H1 (cell line): ENCODE measurements at regions not wholly inside any gene's neighbourhood (a gene's known extent, or its start where the extent isn't known, plus 50 kb on each side); places are given as distances from the start of the nearest gene placed in this dataset.

Experiments used
- CTCF ChIA-PET: fragments of 300-600 bp; sonication (Branson Sonifier 250); formaldehyde crosslinking; loops from one replicate; lab custom pipeline; 2021; ENCODE audit not compliant: partially characterized antibody; lab: Charles Lee
- POLR2A ChIA-PET: fragments of 300-600 bp; sonication (Branson Sonifier 250); formaldehyde crosslinking; loops from one replicate; lab custom pipeline; 2021; ENCODE audit warnings: inconsistent platforms; ENCODE audit not compliant: partially characterized antibody; lab: Charles Lee
- DNase-seq, 2 experiments: peaks; one replicate each; pipeline versions ENCODE4 v3.0.0 to v3.0.0-alpha.2; 2010 to 2022; ENCODE audit warnings: low spot score in 2 of 2, low read depth in 1 of 2, mixed read lengths in 1 of 2
- FAIRE-seq: peaks from 2 replicates; lab custom pipeline; 2011; peaks lifted over from hg19 to GRCh38; lab: Jason Lieb, UNC
- H2AFZ ChIP-seq: 2 replicates; pipeline ENCODE4 v1.8.1; 2012; ENCODE audit warnings: low read length, inconsistent platforms
- H2AK5ac ChIP-seq: 2 replicates; pipeline ENCODE4 v1.6.1; 2013; ENCODE audit warnings: low read depth, low read length
- H2BK120ac ChIP-seq: replicated peaks from 2 replicates; pipeline ENCODE3; 2013; ENCODE audit warnings: low read depth, low read length, inconsistent platforms
- H2BK12ac ChIP-seq: 2 replicates; pipeline ENCODE4 v1.6.1; 2013; ENCODE audit warnings: low read depth, low read length
- H2BK15ac ChIP-seq: 2 replicates; pipeline ENCODE4 v1.6.1; 2013; ENCODE audit warnings: low read length
- H2BK20ac ChIP-seq: 2 replicates; pipeline ENCODE4 v1.6.1; 2013; ENCODE audit warnings: low read length
- H2BK5ac ChIP-seq: 2 replicates; pipeline ENCODE4 v1.6.1; 2013; ENCODE audit warnings: low read depth, low read length
- H3K14ac ChIP-seq: 2 replicates; pipeline ENCODE4 v1.6.1; 2013; ENCODE audit warnings: inconsistent platforms; ENCODE audit not compliant: insufficient read length
- H3K18ac ChIP-seq: 2 replicates; pipeline ENCODE4 v1.6.1; 2013; ENCODE audit warnings: low read length; ENCODE audit errors: extremely low read depth
- H3K23ac ChIP-seq: 2 replicates; pipeline ENCODE4 v1.6.1; 2013; ENCODE audit warnings: inconsistent platforms; ENCODE audit not compliant: insufficient read length
- H3K23me2 ChIP-seq: 2 replicates; pipeline ENCODE4 v1.6.1; 2013; ENCODE audit warnings: low read depth, low read length
- H3K27ac ChIP-seq: 2 replicates; pipeline ENCODE4 v1.6.1; 2011; ENCODE audit warnings: low read depth, low read length, inconsistent platforms
- H3K27me3 ChIP-seq, 4 experiments: replicated peaks in 1 of 4; 1 replicate in 1 of 4; 2 replicates in 3 of 4; pipeline versions ENCODE4 v1.6.1 to v1.8.1; 2011 to 2013; ENCODE audit warnings: low read length in 3 of 4, mild to moderate bottlenecking in 3 of 4, inconsistent platforms in 2 of 4, mixed read lengths in 2 of 4, moderate library complexity in 1 of 4; ENCODE audit not compliant: control insufficient read depth in 3 of 4, insufficient read depth in 3 of 4; ENCODE audit errors: extremely low read depth in 1 of 4
- H3K36me3 ChIP-seq, 4 experiments: 2 replicates each; pipeline versions ENCODE4 v1.6.1 to v1.8.1; 2011 to 2013; ENCODE audit warnings: mild to moderate bottlenecking in 4 of 4, low read length in 3 of 4, moderate library complexity in 2 of 4, control low read depth in 1 of 4, inconsistent platforms in 1 of 4; ENCODE audit not compliant: insufficient read depth in 4 of 4, control insufficient read depth in 2 of 4
- H3K4ac ChIP-seq: replicated peaks from 2 replicates; pipeline ENCODE3; 2013; ENCODE audit warnings: low read length, low read depth, mixed read lengths, inconsistent platforms; ENCODE audit not compliant: insufficient read length
- H3K4me1 ChIP-seq, 4 experiments: replicated peaks in 1 of 4; 1 replicate in 1 of 4; 2 replicates in 3 of 4; pipeline versions ENCODE4 v1.6.1 to v1.8.1; 2011 to 2013; ENCODE audit warnings: low read length in 3 of 4, inconsistent platforms in 2 of 4, mixed read lengths in 1 of 4; ENCODE audit not compliant: insufficient read depth in 4 of 4, control insufficient read depth in 3 of 4
- H3K4me2 ChIP-seq, 2 experiments: 2 replicates each; pipeline versions ENCODE4 v1.6.1 to v1.8.1; 2011 to 2013; ENCODE audit warnings: low read depth in 2 of 2, low read length in 2 of 2, control low read depth in 1 of 2, inconsistent platforms in 1 of 2, mild to moderate bottlenecking in 1 of 2; ENCODE audit not compliant: insufficient read depth in 1 of 2
- H3K4me3 ChIP-seq, 4 experiments: fragments of 200-600, 300-600 bp in 1 of 4; sonication (generic), shearing (Covaris generic), sonication (Bioruptor Twin) in 1 of 4; 2 replicates each; pipeline versions ENCODE4 v1.5.1 to v1.8.1; 2011 to 2016; ENCODE audit warnings: low read length in 4 of 4, low read depth in 3 of 4, control low read depth in 2 of 4, inconsistent platforms in 2 of 4, mild to moderate bottlenecking in 2 of 4, mixed read lengths in 1 of 4, moderate library complexity in 1 of 4; ENCODE audit not compliant: insufficient read depth in 2 of 4; ENCODE audit errors: extremely low read depth in 1 of 4
- H3K56ac ChIP-seq: replicated peaks from 2 replicates; pipeline ENCODE3; 2013; ENCODE audit warnings: low read depth, mild to moderate bottlenecking, mixed read lengths, low read length, inconsistent platforms; ENCODE audit not compliant: insufficient read length
- H3K79me1 ChIP-seq: 2 replicates; pipeline ENCODE4 v1.6.1; 2013; ENCODE audit warnings: low read depth, low read length, control low read depth
- H3K79me2 ChIP-seq, 2 experiments: 2 replicates each; pipeline versions ENCODE4 v1.6.1 to v1.8.1; 2012 to 2013; ENCODE audit warnings: low read length in 2 of 2, mild to moderate bottlenecking in 2 of 2, inconsistent platforms in 1 of 2; ENCODE audit not compliant: insufficient read depth in 2 of 2, control insufficient read depth in 1 of 2
- H3K9ac ChIP-seq, 4 experiments: replicated peaks in 1 of 4; 1 replicate in 1 of 4; 2 replicates in 3 of 4; pipeline versions ENCODE4 v1.6.1 to v1.8.1; 2011 to 2013; ENCODE audit warnings: low read depth in 3 of 4, low read length in 3 of 4, control low read depth in 2 of 4, mild to moderate bottlenecking in 2 of 4, moderate library complexity in 2 of 4, inconsistent platforms in 1 of 4; ENCODE audit errors: extremely low read depth in 1 of 4
- H3K9me3 ChIP-seq, 2 experiments: 2 replicates each; pipeline versions ENCODE4 v1.6.1 to v1.8.1; 2012 to 2013; ENCODE audit warnings: mild to moderate bottlenecking in 2 of 2, moderate library complexity in 2 of 2, control low read depth in 1 of 2, inconsistent platforms in 1 of 2, low read depth in 1 of 2, low read length in 1 of 2, mixed read lengths in 1 of 2; ENCODE audit not compliant: insufficient read depth in 2 of 2
- H4K20me1 ChIP-seq, 2 experiments: replicated peaks in 1 of 2; 2 replicates each; pipeline versions ENCODE3 to v1.8.1; 2011 to 2013; ENCODE audit warnings: inconsistent platforms in 2 of 2, low read length in 2 of 2, mild to moderate bottlenecking in 1 of 2; ENCODE audit not compliant: insufficient read depth in 2 of 2, control insufficient read depth in 1 of 2
- H4K5ac ChIP-seq: 2 replicates; pipeline ENCODE4 v1.6.1; 2013; ENCODE audit warnings: low read length, low read depth, mixed read lengths, inconsistent platforms; ENCODE audit not compliant: insufficient read length
- H4K8ac ChIP-seq: 2 replicates; pipeline ENCODE4 v1.8.0; 2013; ENCODE audit warnings: mild to moderate bottlenecking, moderate library complexity, low read length, inconsistent platforms; ENCODE audit not compliant: insufficient read depth; ENCODE audit errors: extremely low read depth
- H4K91ac ChIP-seq: replicated peaks from 2 replicates; pipeline ENCODE3; 2013; ENCODE audit warnings: low read length, mixed read lengths, inconsistent platforms; ENCODE audit not compliant: insufficient read length
- CHD2 ChIP-seq: IDR thresholded peaks from 2 replicates; pipeline ENCODE4 v1.6.1; 2012; ENCODE audit warnings: low read length, improper control_type of control experiment
- WGBS, 2 experiments: shearing (Covaris generic) in 1 of 2; methylation state at CpG; one replicate each; pipeline versions ENCODE4 v1.1.6 to v1.1.7; 2013 to 2015; ENCODE audit warnings: low lambda C conversion rate in 2 of 2, mixed read lengths in 2 of 2, inconsistent platforms in 1 of 2, low coverage in 1 of 2, missing lambda C conversion rate in 1 of 2; ENCODE audit not compliant: insufficient replicate concordance in 2 of 2, insufficient coverage in 1 of 2, insufficient read length in 1 of 2; ENCODE audit errors: extremely low coverage in 1 of 2, missing lambda C conversion rate in 1 of 2; 5-methylcytosine and 5-hydroxymethylcytosine counted together

DNA sequence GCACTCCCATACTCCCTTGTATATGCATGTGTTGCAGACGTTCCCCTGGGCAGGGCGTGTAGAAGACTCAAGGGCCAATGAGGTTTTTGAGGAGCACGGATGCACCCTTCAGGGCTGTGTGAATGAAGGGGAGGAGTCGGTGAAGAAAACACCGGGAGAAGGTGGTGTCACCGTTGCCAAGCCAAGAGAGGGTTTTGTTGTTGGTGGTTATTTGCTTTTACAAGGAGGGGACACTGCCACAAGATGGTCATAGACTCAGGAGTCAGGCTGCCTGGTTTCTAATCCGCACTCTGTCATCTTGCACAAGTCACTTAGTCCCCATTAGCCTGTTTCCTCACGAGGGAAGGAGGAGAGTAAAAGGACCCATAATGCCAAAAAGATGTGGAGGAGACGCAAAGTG lies 124.0 kb downstream of the PXDC1 start:
- Histone ChIP-seq H4K5ac (no peak overlapping the region), H3K4me1 (peaks cover 2 to 15% (median 10%) of the 10 kb centered on the region in 4 experiments)
- FAIRE-seq, result no peak
- no peak for TF ChIP-seq CHD2

More for the DNA sequence above, 124.0 kb downstream of the PXDC1 start:
- no peak overlapping the region for H3K4ac ChIP-seq
- 81% methylated on average over 9 of the region's 9 CpGs; no CpG with 5 or more reads in 1 of the 2 experiments for WGBS, 2 experiments
- DNase-seq, result peak in 1 of 2 experiments; percentile 41
- no peak overlapping the region for H2BK12ac ChIP-seq
- no peak overlapping the region for H4K8ac ChIP-seq
- H2AFZ ChIP-seq, result no peak overlapping the region
- no peak overlapping the region for H3K14ac ChIP-seq
- H3K79me2 ChIP-seq, result no peaks in the 10 kb centered on the region
- no peak overlapping the region for H3K27ac ChIP-seq
- H2BK5ac ChIP-seq, result no peak overlapping the region
- no peaks in the 10 kb centered on the region for H4K20me1 ChIP-seq
- H3K79me1 ChIP-seq, result no peaks in the 10 kb centered on the region
- H3K56ac ChIP-seq, result no peak overlapping the region
- H3K18ac ChIP-seq, result no peak overlapping the region
- H3K4me2 ChIP-seq, result no peak overlapping the region
- no peak overlapping the region for H3K23ac ChIP-seq
- no peak overlapping the region for H3K9ac ChIP-seq
- H3K36me3 ChIP-seq, result no peaks in the 10 kb centered on the region
- CTCF ChIA-PET, result no interaction called here
- no peaks in the 10 kb centered on the region for H3K9me3 ChIP-seq
- H2AK5ac ChIP-seq, result no peak overlapping the region
- H4K91ac ChIP-seq, result no peak overlapping the region
- H2BK15ac ChIP-seq, result no peak overlapping the region
- no peaks in the 10 kb centered on the region for H3K23me2 ChIP-seq
- POLR2A ChIA-PET, result no interaction called here
- peaks cover 0 to 2% (median 0%) of the 10 kb centered on the region in 4 experiments; a peak in 1 of 7 replicates for H3K27me3 ChIP-seq
- H2BK120ac ChIP-seq, result no peak overlapping the region
- H3K4me3 ChIP-seq, result no peak overlapping the region
- no peak overlapping the region for H2BK20ac ChIP-seq
